Endothelial cell of umbilical vein (primary cell): ENCODE measurements at regions not wholly inside any gene's neighbourhood (a gene's known extent, or its start where the extent isn't known, plus 50 kb on each side); places are given as distances from the start of the nearest gene placed in this dataset.

ENCODE experiments used
- BruUV-seq: library from RNA; stranded (reverse); fragments of 400-500 nt; replicated peaks from 2 replicates; lab custom pipeline; 2021; lab: Mats Ljungman, UMichigan
- CTCF ChIA-PET: fragments of 300-600, 350-600 bp; sonication (Branson Sonifier 250); formaldehyde crosslinking; loops from one replicate; lab custom pipeline; 2021; ENCODE audit warnings: antibody characterized with exemption, inconsistent platforms; lab: Charles Lee
- POLR2A ChIA-PET: fragments of 300-600, 350-600 bp; sonication (Branson Sonifier 250); formaldehyde crosslinking; loops from one replicate; lab custom pipeline; 2021; ENCODE audit warnings: antibody characterized with exemption, inconsistent platforms; lab: Charles Lee
- DNase-seq: peaks from one replicate; pipeline ENCODE4 v3.0.0-alpha.2; 2011; ENCODE audit warnings: low read depth, low spot score
- FAIRE-seq: peaks from 2 replicates; lab custom pipeline; 2011; peaks lifted over from hg19 to GRCh38; lab: Jason Lieb, UNC
- H2AFZ ChIP-seq: 2 replicates; pipeline ENCODE4 v1.6.0; 2012; ENCODE audit warnings: low read depth, low read length, control low read depth, inconsistent platforms
- H3K27ac ChIP-seq: 2 replicates; pipeline ENCODE4 v1.5.1; 2011; ENCODE audit warnings: low read depth, mild to moderate bottlenecking, control low read depth, low read length, moderate library complexity; ENCODE audit not compliant: insufficient read depth
- H3K27me3 ChIP-seq, 2 experiments: 2 replicates each; pipeline versions ENCODE4 v1.6.0 to v1.6.1; 2011; ENCODE audit warnings: low read length in 2 of 2, mixed read lengths in 1 of 2; ENCODE audit not compliant: control insufficient read depth in 2 of 2, insufficient read depth in 2 of 2
- H3K36me3 ChIP-seq, 2 experiments: 2 replicates in 1 of 2; 3 replicates in 1 of 2; pipeline ENCODE4 v1.5.1; 2011; ENCODE audit warnings: low read length in 2 of 2, mild to moderate bottlenecking in 1 of 2, moderate library complexity in 1 of 2; ENCODE audit not compliant: control insufficient read depth in 2 of 2, insufficient read depth in 2 of 2; ENCODE audit errors: extremely low read depth in 1 of 2
- H3K4me1 ChIP-seq: 3 replicates; pipeline ENCODE4 v1.5.1; 2011; ENCODE audit warnings: mild to moderate bottlenecking, low read length; ENCODE audit not compliant: control insufficient read depth, insufficient read depth; ENCODE audit errors: extremely low read depth
- H3K4me2 ChIP-seq: 2 replicates; pipeline ENCODE4 v1.6.1; 2011; ENCODE audit warnings: low read length, control low read depth, mixed read lengths; ENCODE audit not compliant: insufficient read depth
- H3K4me3 ChIP-seq, 3 experiments: fragments of 200-600 bp in 1 of 3; sonication (generic), shearing (Covaris generic) in 1 of 3; replicated peaks in 1 of 3; 2 replicates each; pipeline ENCODE4 v1.5.1; 2011 to 2016; ENCODE audit warnings: control low read depth in 3 of 3, low read length in 3 of 3, mild to moderate bottlenecking in 2 of 3, inconsistent platforms in 1 of 3, low read depth in 1 of 3, moderate library complexity in 1 of 3; ENCODE audit not compliant: insufficient read depth in 1 of 3
- H3K79me2 ChIP-seq: 2 replicates; pipeline ENCODE4 v1.6.0; 2012; ENCODE audit warnings: low read length, inconsistent platforms; ENCODE audit not compliant: control insufficient read depth, insufficient read depth
- H3K9ac ChIP-seq: replicated peaks from 2 replicates; pipeline ENCODE3; 2011; ENCODE audit warnings: low read length, control low read depth; ENCODE audit not compliant: insufficient read depth; ENCODE audit errors: extremely low read depth
- H3K9me1 ChIP-seq: replicated peaks from 3 replicates; pipeline ENCODE4 v1.6.0; 2011; ENCODE audit warnings: mild to moderate bottlenecking, low read length; ENCODE audit not compliant: control insufficient read depth, insufficient read depth; ENCODE audit errors: extremely low read depth
- H3K9me3 ChIP-seq: replicated peaks from 2 replicates; pipeline ENCODE4 v1.5.1; 2012; ENCODE audit warnings: low read length, inconsistent platforms; ENCODE audit not compliant: control insufficient read depth, insufficient read depth
- H4K20me1 ChIP-seq: replicated peaks from 2 replicates; pipeline ENCODE3; 2011; ENCODE audit warnings: mild to moderate bottlenecking, low read length; ENCODE audit not compliant: control insufficient read depth, insufficient read depth; ENCODE audit errors: extremely low read depth
- CTCF ChIP-seq, 2 donors: IDR thresholded peaks; 1 replicate in 1 of 2; 2 replicates in 1 of 2; pipeline ENCODE4 v1.5.1; 2011; ENCODE audit warnings: low read length in 2 of 2, mild to moderate bottlenecking in 2 of 2, moderate library complexity in 2 of 2, control low read depth in 1 of 2, inconsistent platforms in 1 of 2, low read depth in 1 of 2; ENCODE audit not compliant: insufficient read depth in 1 of 2; ENCODE audit errors: extremely low read depth in 1 of 2
- EZH2 ChIP-seq: IDR thresholded peaks from 2 replicates; pipeline ENCODE4 v1.6.1; 2012; ENCODE audit warnings: borderline replicate concordance, low read depth, mild to moderate bottlenecking, moderate library complexity, low read length, inconsistent platforms; ENCODE audit not compliant: severe bottlenecking
- FOS ChIP-seq: IDR thresholded peaks from 2 replicates; pipeline ENCODE4 v1.6.1; 2011; ENCODE audit warnings: mild to moderate bottlenecking, low read length, moderate library complexity, borderline replicate concordance; ENCODE audit not compliant: insufficient read depth
- GATA2 ChIP-seq: IDR thresholded peaks from 2 replicates; pipeline ENCODE4 v1.7.0; 2011; ENCODE audit warnings: low read depth, mild to moderate bottlenecking, moderate library complexity, mixed read lengths, low read length; ENCODE audit not compliant: insufficient read length, insufficient read depth
- MAX ChIP-seq: IDR thresholded peaks from 2 replicates; pipeline ENCODE4 v1.6.1; 2011; ENCODE audit not compliant: insufficient read depth, insufficient read length
- POLR2A ChIP-seq: IDR thresholded peaks from 2 replicates; pipeline ENCODE4 v1.6.1; 2012; ENCODE audit warnings: low read depth, mild to moderate bottlenecking, control low read depth, low read length
- POLR2AphosphoS5 ChIP-seq: IDR thresholded peaks from 2 replicates; pipeline ENCODE4 v1.6.1; 2012; ENCODE audit warnings: low read depth, mild to moderate bottlenecking, control low read depth, low read length, moderate library complexity; ENCODE audit not compliant: insufficient read depth
- dilution Hi-C: fragments of 300-500 bp; cut with MboI; formaldehyde crosslinking; loops from one replicate; pipeline ENCODE4 v1.15.0; 2019; ENCODE audit warnings: low sequenced_read_pairs; ENCODE audit not compliant: extremely low pct_ligation_motif_present
- intact Hi-C: fragments of 100-400 bp; cut with micrococcal nuclease; formaldehyde crosslinking; loops from one replicate; pipeline ENCODE4 v1.10.0; 2022

GRCh38 chr9:7316967-7317366 is 482.6 kb downstream of the DMAC1 start:
- Histone ChIP-seq H3K4me1 (no peaks in the 10 kb centered on the region), H3K27me3 (no peaks in the 10 kb centered on the region), H2AFZ (no peak overlapping the region), H3K27ac (no peak overlapping the region), H3K4me3 (no peak overlapping the region), H3K9me3 (no peaks in the 10 kb centered on the region), H3K36me3 (no peaks in the 10 kb centered on the region), H3K4me2 (no peak overlapping the region), H3K9me1 (no peaks in the 10 kb centered on the region), H3K9ac (no peak overlapping the region), H4K20me1 (no peaks in the 10 kb centered on the region), H3K79me2 (no peaks in the 10 kb centered on the region)
- no peak for TF ChIP-seq POLR2A
- no peak for TF ChIP-seq GATA2
- TF ChIP-seq MAX = no peak
- no peak for TF ChIP-seq CTCF (IDR thresholded peaks at IDR 0.05; ENCODE audit: extremely low read depth in 1 of 2, insufficient read depth in 1 of 2, low read depth in 1 of 2, low read length in 2 of 2)
- no peak for TF ChIP-seq POLR2AphosphoS5
- no peak for TF ChIP-seq FOS
- no peak for TF ChIP-seq EZH2
- BruUV-seq = no TSS peak
- DNase-seq (no peak), FAIRE-seq (no peak)
- ChIA-PET POLR2A (no interaction called here), CTCF (no interaction called here)
- intact Hi-C loops (no loop called here), dilution Hi-C loops (no loop called here)
